HG02884 (cell line): ENCODE measurements at regions not wholly inside any gene's neighbourhood (a gene's known extent, or its start where the extent isn't known, plus 50 kb on each side); places are given as distances from the start of the nearest gene placed in this dataset.
"Not testable (repeated sequence)": the region's sequence is repeated elsewhere in the genome, so short reads cannot be mapped to it uniquely, and the experiment has no call there.

Source experiments
- ATAC-seq: cut with Tn5 transposase; IDR thresholded peaks from one replicate; pipeline ENCODE4 v1.9.1; 2021; ENCODE audit warnings: mild to moderate bottlenecking, moderate library complexity; ENCODE audit not compliant: unreplicated experiment

GRCh38 chr3:109784852-109785631 is 447.7 kb upstream of the DPPA4 start:
- no peak for ATAC-seq

- ATAC-seq: no peak
Observed at GRCh38 chr3:109803274-109803673, 465.9 kb upstream of the DPPA4 start.

GRCh38 chr3:109804697-109805096 is 467.4 kb upstream of the DPPA4 start:
- ATAC-seq: no peak

- no peak for ATAC-seq
Observed at GRCh38 chr3:109806929-109807328, 469.6 kb upstream of the DPPA4 start.

GRCh38 chr3:109809513-109809912 is 472.2 kb upstream of the DPPA4 start:
- ATAC-seq: no peak

- no peak for ATAC-seq
Observed at GRCh38 chr3:109818081-109818480, 480.7 kb upstream of the DPPA4 start.

- no peak for ATAC-seq
Observed at GRCh38 chr3:109819734-109820133, 482.4 kb upstream of the DPPA4 start.

- no peak for ATAC-seq
Observed at GRCh38 chr3:109825971-109826810, 488.8 kb upstream of the DPPA4 start.

GRCh38 chr3:109831403-109831802 is 494.1 kb upstream of the DPPA4 start:
- no peak for ATAC-seq

- no peak for ATAC-seq
Observed at GRCh38 chr3:109835958-109836357, 498.6 kb upstream of the DPPA4 start.

GRCh38 chr3:109851854-109852253 is 514.5 kb upstream of the DPPA4 start:
- ATAC-seq: no peak

- ATAC-seq: no peak
Observed at GRCh38 chr3:109852283-109852682, 514.9 kb upstream of the DPPA4 start.

- no peak for ATAC-seq
Observed at GRCh38 chr3:109853077-109853731, 515.9 kb upstream of the DPPA4 start.

- no peak for ATAC-seq
Observed at GRCh38 chr3:109863701-109864100, 526.4 kb upstream of the DPPA4 start.

GRCh38 chr3:109864452-109864851 is 527.1 kb upstream of the DPPA4 start:
- no peak for ATAC-seq

GRCh38 chr3:109869586-109869985 is 532.2 kb upstream of the DPPA4 start:
- ATAC-seq: no peak

- no peak for ATAC-seq
Observed at GRCh38 chr3:109874896-109875708, 537.8 kb upstream of the DPPA4 start.

- ATAC-seq: not testable (repeated sequence)
Observed at GRCh38 chr3:109877616-109878015, 540.3 kb upstream of the DPPA4 start.

GRCh38 chr3:109882144-109882543 is 544.8 kb upstream of the DPPA4 start:
- no peak for ATAC-seq

GRCh38 chr3:109887293-109887692 is 549.9 kb upstream of the DPPA4 start:
- ATAC-seq: no peak

GRCh38 chr3:109888026-109888425 is 550.7 kb upstream of the DPPA4 start:
- no peak for ATAC-seq
